ENCODE measurements at regions not wholly inside any gene's neighbourhood (a gene's known extent, or its start where the extent isn't known, plus 50 kb on each side); places are given as distances from the start of the nearest gene placed in this dataset.

DNA sequence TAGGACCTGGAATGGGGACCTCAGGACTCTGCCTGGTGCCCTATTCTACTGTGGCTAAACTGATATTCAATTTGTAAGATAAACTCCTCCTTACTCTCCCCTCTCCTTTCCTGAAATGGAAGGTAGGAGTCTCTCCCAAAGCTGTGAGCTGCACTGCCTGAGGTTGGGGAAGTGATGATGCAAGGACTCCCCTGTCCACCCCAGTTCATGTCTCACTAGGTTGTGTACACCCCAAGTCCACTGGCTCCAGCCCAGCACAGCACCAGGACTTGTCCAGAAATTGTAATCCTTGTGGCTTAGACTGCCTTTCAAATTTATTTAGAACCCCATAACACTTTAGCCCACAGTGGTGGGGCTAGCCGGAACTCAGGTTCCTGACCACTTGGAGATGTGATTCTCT is 247.2 kb upstream of the CTBP2 start:
- TF ChIP-seq SIN3A (IDR thresholded peaks at IDR 0.05; ENCODE audit: low read depth) (no peak), POLR2AphosphoS5 (IDR thresholded peaks at IDR 0.05; ENCODE audit: low read depth, low read length) (no peak), YY1 (IDR thresholded peaks at IDR 0.05; ENCODE audit: extremely low read depth, insufficient replicate concordance, low read depth, low read length) (no peak), EZH2 (IDR thresholded peaks at IDR 0.05) (no peak), JUND (IDR thresholded peaks at IDR 0.05) (no peak), POLR2A (IDR thresholded peaks at IDR 0.05; ENCODE audit: borderline replicate concordance, extremely low read depth, insufficient read depth, insufficient read length) (no peak)
- TF ChIP-seq, protein P1, sequence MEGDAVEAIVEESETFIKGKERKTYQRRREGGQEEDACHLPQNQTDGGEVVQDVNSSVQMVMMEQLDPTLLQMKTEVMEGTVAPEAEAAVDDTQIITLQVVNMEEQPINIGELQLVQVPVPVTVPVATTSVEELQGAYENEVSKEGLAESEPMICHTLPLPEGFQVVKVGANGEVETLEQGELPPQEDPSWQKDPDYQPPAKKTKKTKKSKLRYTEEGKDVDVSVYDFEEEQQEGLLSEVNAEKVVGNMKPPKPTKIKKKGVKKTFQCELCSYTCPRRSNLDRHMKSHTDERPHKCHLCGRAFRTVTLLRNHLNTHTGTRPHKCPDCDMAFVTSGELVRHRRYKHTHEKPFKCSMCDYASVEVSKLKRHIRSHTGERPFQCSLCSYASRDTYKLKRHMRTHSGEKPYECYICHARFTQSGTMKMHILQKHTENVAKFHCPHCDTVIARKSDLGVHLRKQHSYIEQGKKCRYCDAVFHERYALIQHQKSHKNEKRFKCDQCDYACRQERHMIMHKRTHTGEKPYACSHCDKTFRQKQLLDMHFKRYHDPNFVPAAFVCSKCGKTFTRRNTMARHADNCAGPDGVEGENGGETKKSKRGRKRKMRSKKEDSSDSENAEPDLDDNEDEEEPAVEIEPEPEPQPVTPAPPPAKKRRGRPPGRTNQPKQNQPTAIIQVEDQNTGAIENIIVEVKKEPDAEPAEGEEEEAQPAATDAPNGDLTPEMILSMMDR (IDR thresholded peaks at IDR 0.05 in 2 of 3, conservative IDR thresholded peaks at IDR 0.05 in 1 of 3; ENCODE audit: borderline replicate concordance in 1 of 3, insufficient read depth in 1 of 3, low read depth in 2 of 3, low read length in 2 of 3), result no peak

All from HCT116 (cell line).